Esophagus muscularis mucosa (tissue), 3 donors: ENCODE measurements at regions not wholly inside any gene's neighbourhood (a gene's known extent, or its start where the extent isn't known, plus 50 kb on each side); places are given as distances from the start of the nearest gene placed in this dataset.

Source experiments
- POLR2A ChIP-seq: fragments of 450-650 bp; IDR thresholded peaks from one replicate; pipeline ENCODE4 v1.6.1; 2017; ENCODE audit warnings: antibody characterized with exemption, moderate library complexity, mild to moderate bottlenecking, low read depth
- POLR2AphosphoS5 ChIP-seq, 2 donors: sonication (generic); formaldehyde crosslinking; IDR thresholded peaks; one replicate each; pipeline ENCODE4 v1.6.1; 2017; ENCODE audit warnings: antibody characterized with exemption in 2 of 2
- TF ChIP-seq, protein P1 (sequence below), 3 experiments: fragments of 200-600 bp in 2 of 3; fragments of 450-650 bp in 1 of 3; sonication (generic) in 2 of 3; IDR thresholded peaks; one replicate each; pipeline ENCODE4 v1.5.1; 2017 to 2019; ENCODE audit warnings: antibody characterized with exemption in 3 of 3, mild to moderate bottlenecking in 2 of 3, moderate library complexity in 1 of 3

DNA sequence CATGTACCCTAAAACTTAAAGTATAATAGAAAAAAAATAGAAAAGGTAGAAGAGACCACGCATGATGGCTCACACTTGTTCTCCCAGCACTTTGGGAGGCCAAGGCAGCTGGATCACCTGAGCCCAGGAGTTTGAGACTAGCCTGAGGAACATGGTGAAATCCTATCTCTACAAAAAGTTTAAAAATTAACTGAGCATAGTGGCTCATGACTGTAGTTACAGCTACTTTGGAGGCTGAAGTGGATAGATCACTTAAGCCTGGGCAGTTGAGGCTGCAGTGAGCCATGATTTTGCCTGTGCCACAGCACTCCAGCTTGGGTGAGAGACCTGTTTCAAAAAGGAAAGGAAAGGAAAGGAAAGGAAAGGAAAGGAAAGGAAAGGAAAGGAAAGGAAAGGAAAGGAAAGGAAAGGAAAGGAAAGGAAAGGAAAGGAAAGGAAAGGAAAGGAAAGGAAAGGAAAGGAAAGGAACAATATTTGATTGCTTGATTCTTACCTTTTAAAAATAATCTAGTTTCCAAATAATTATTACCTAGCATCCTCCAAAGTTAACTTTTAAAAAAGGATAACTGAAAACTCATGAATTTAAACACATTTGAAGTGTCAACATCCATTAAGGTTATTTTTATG is 99.9 kb upstream of the PAX6 start:
- TF ChIP-seq, protein P1, sequence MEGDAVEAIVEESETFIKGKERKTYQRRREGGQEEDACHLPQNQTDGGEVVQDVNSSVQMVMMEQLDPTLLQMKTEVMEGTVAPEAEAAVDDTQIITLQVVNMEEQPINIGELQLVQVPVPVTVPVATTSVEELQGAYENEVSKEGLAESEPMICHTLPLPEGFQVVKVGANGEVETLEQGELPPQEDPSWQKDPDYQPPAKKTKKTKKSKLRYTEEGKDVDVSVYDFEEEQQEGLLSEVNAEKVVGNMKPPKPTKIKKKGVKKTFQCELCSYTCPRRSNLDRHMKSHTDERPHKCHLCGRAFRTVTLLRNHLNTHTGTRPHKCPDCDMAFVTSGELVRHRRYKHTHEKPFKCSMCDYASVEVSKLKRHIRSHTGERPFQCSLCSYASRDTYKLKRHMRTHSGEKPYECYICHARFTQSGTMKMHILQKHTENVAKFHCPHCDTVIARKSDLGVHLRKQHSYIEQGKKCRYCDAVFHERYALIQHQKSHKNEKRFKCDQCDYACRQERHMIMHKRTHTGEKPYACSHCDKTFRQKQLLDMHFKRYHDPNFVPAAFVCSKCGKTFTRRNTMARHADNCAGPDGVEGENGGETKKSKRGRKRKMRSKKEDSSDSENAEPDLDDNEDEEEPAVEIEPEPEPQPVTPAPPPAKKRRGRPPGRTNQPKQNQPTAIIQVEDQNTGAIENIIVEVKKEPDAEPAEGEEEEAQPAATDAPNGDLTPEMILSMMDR (IDR thresholded peaks at IDR 0.05): no peak
- TF ChIP-seq POLR2A: no peak
- TF ChIP-seq POLR2AphosphoS5 (IDR thresholded peaks at IDR 0.05): no peak
